ENCODE measurements at regions not wholly inside any gene's neighbourhood (a gene's known extent, or its start where the extent isn't known, plus 50 kb on each side); places are given as distances from the start of the nearest gene placed in this dataset.

GRCh38 chr10:83574770-83575169, 564.5 kb upstream of the GHITM start (continued):
- no peak for TF ChIP-seq E2F6 (IDR thresholded peaks at IDR 0.05)
